Activated CD4-positive, alpha-beta T cell treated with anti-CD3 and anti-CD28 coated beads, Interleukin-2, amount 10 ng/mL, durations not matched to agents 24 days and 14 days (primary cell): ENCODE measurements at regions not wholly inside any gene's neighbourhood (a gene's known extent, or its start where the extent isn't known, plus 50 kb on each side); places are given as distances from the start of the nearest gene placed in this dataset.

Experiments
- DNase-seq: peaks from one replicate; pipeline ENCODE4 v3.0.0; 2022
- H3K27ac Mint-ChIP-seq: one replicate; pipeline ENCODE4 v1.8.0; 2022; ENCODE audit warnings: mild to moderate bottlenecking, mixed read lengths
- H3K27me3 Mint-ChIP-seq: one replicate; pipeline ENCODE4 v1.8.0; 2022; ENCODE audit warnings: mixed read lengths
- H3K36me3 Mint-ChIP-seq: one replicate; pipeline ENCODE4 v1.8.0; 2022; ENCODE audit warnings: low read depth, mild to moderate bottlenecking, mixed read lengths
- H3K4me1 Mint-ChIP-seq: one replicate; pipeline ENCODE4 v1.8.0; 2021; ENCODE audit warnings: mixed read lengths
- H3K4me3 Mint-ChIP-seq: one replicate; pipeline ENCODE4 v1.8.0; 2022; ENCODE audit warnings: mild to moderate bottlenecking, moderate library complexity, mixed read lengths
- H3K9me3 Mint-ChIP-seq: one replicate; pipeline ENCODE4 v1.8.0; 2021; ENCODE audit warnings: mixed read lengths
- intact Hi-C: fragments of 100-400 bp; cut with micrococcal nuclease; formaldehyde crosslinking; loops from one replicate; pipeline ENCODE4 v1.15.1; 2023

- Mint-ChIP-seq H3K27ac (no peak overlapping the region), H3K4me1 (no peaks in the 10 kb centered on the region), H3K4me3 (no peak overlapping the region), H3K9me3 (no peaks in the 10 kb centered on the region), H3K36me3 (no peaks in the 10 kb centered on the region), H3K27me3 (peaks cover 3% of the 10 kb centered on the region)
- intact Hi-C loops: no loop called here
- DNase-seq: no peak
These were observed 105.5 kb upstream of the GK2 start for GRCh38 chr4:79513576-79513975.

- H3K27me3 Mint-ChIP-seq: peaks cover 3% of the 10 kb centered on the region
- DNase-seq: no peak
- H3K4me3 Mint-ChIP-seq: no peak overlapping the region
- H3K9me3 Mint-ChIP-seq: no peaks in the 10 kb centered on the region
- H3K27ac Mint-ChIP-seq: no peak overlapping the region
- no peaks in the 10 kb centered on the region for H3K4me1 Mint-ChIP-seq
- no peaks in the 10 kb centered on the region for H3K36me3 Mint-ChIP-seq
- intact Hi-C loops: no loop called here
These were observed 104.3 kb upstream of the GK2 start for GRCh38 chr4:79512363-79512762.

GRCh38 chr4:79502081-79502480 is 94.1 kb upstream of the GK2 start:
- Mint-ChIP-seq H3K27me3 (no peaks in the 10 kb centered on the region), H3K4me3 (no peak overlapping the region), H3K4me1 (no peaks in the 10 kb centered on the region), H3K9me3 (no peaks in the 10 kb centered on the region), H3K27ac (no peak overlapping the region), H3K36me3 (no peaks in the 10 kb centered on the region)
- intact Hi-C loops: no loop called here
- DNase-seq: no peak

- no peak for DNase-seq
- no peak overlapping the region for H3K27ac Mint-ChIP-seq
These were observed 90.3 kb upstream of the GK2 start for GRCh38 chr4:79498282-79498681.

GRCh38 chr4:79497001-79497400 is 89.0 kb upstream of the GK2 start:
- Mint-ChIP-seq H3K4me1 (no peaks in the 10 kb centered on the region), H3K36me3 (no peaks in the 10 kb centered on the region), H3K4me3 (no peak overlapping the region), H3K27me3 (no peaks in the 10 kb centered on the region), H3K27ac (no peak overlapping the region), H3K9me3 (no peaks in the 10 kb centered on the region)
- intact Hi-C loops: no loop called here
- no peak for DNase-seq

More at GRCh38 chr4:79498282-79498681, 90.3 kb upstream of the GK2 start:
- Mint-ChIP-seq H3K9me3 (no peaks in the 10 kb centered on the region), H3K4me3 (no peak overlapping the region), H3K36me3 (no peaks in the 10 kb centered on the region), H3K27me3 (no peaks in the 10 kb centered on the region), H3K4me1 (no peaks in the 10 kb centered on the region)
- intact Hi-C loops: no loop called here

GRCh38 chr4:79495447-79495846 is 87.4 kb upstream of the GK2 start:
- no peaks in the 10 kb centered on the region for H3K9me3 Mint-ChIP-seq
- no peak overlapping the region for H3K27ac Mint-ChIP-seq
- DNase-seq: no peak
- no peaks in the 10 kb centered on the region for H3K36me3 Mint-ChIP-seq
- H3K4me1 Mint-ChIP-seq: no peaks in the 10 kb centered on the region
- H3K27me3 Mint-ChIP-seq: no peaks in the 10 kb centered on the region
- intact Hi-C loops: no loop called here
- no peak overlapping the region for H3K4me3 Mint-ChIP-seq

- H3K9me3 Mint-ChIP-seq: no peaks in the 10 kb centered on the region
- no peak overlapping the region for H3K27ac Mint-ChIP-seq
- no peaks in the 10 kb centered on the region for H3K36me3 Mint-ChIP-seq
- no peaks in the 10 kb centered on the region for H3K27me3 Mint-ChIP-seq
- no peaks in the 10 kb centered on the region for H3K4me1 Mint-ChIP-seq
- intact Hi-C loops: no loop called here
- no peak overlapping the region for H3K4me3 Mint-ChIP-seq
- DNase-seq: no peak
These were observed 84.1 kb upstream of the GK2 start for GRCh38 chr4:79492148-79492547.

- Mint-ChIP-seq H3K9me3 (no peaks in the 10 kb centered on the region), H3K27me3 (no peaks in the 10 kb centered on the region), H3K36me3 (no peaks in the 10 kb centered on the region), H3K27ac (no peak overlapping the region), H3K4me3 (no peak overlapping the region), H3K4me1 (no peaks in the 10 kb centered on the region)
- intact Hi-C loops: no loop called here
- DNase-seq: no peak
These were observed 81.5 kb upstream of the GK2 start for GRCh38 chr4:79489506-79489905.

GRCh38 chr4:79476196-79476595 is 68.2 kb upstream of the GK2 start:
- Mint-ChIP-seq H3K9me3 (no peaks in the 10 kb centered on the region), H3K27me3 (no peaks in the 10 kb centered on the region), H3K4me1 (no peaks in the 10 kb centered on the region), H3K27ac (no peak overlapping the region), H3K4me3 (no peak overlapping the region), H3K36me3 (no peaks in the 10 kb centered on the region)
- intact Hi-C loops: no loop called here
- DNase-seq: no peak

- no peak for DNase-seq
- intact Hi-C loops: no loop called here
- Mint-ChIP-seq H3K4me3 (no peak overlapping the region), H3K36me3 (no peaks in the 10 kb centered on the region), H3K9me3 (no peaks in the 10 kb centered on the region), H3K27ac (no peak overlapping the region), H3K4me1 (no peaks in the 10 kb centered on the region), H3K27me3 (no peaks in the 10 kb centered on the region)
These were observed 65.4 kb upstream of the GK2 start for GRCh38 chr4:79473439-79473724.

GRCh38 chr4:79472693-79473438 is 64.8 kb upstream of the GK2 start:
- Mint-ChIP-seq H3K4me1 (no peaks in the 10 kb centered on the region), H3K36me3 (no peaks in the 10 kb centered on the region), H3K27ac (no peak overlapping the region), H3K27me3 (no peaks in the 10 kb centered on the region), H3K9me3 (no peaks in the 10 kb centered on the region), H3K4me3 (no peak overlapping the region)
- DNase-seq: no peak
- intact Hi-C loops: no loop called here

GRCh38 chr4:79472036-79472435 is 64.0 kb upstream of the GK2 start:
- intact Hi-C loops: no loop called here
- no peak overlapping the region for H3K4me3 Mint-ChIP-seq
- no peaks in the 10 kb centered on the region for H3K9me3 Mint-ChIP-seq
- DNase-seq: no peak
- no peaks in the 10 kb centered on the region for H3K4me1 Mint-ChIP-seq
- H3K27me3 Mint-ChIP-seq: no peaks in the 10 kb centered on the region
- H3K36me3 Mint-ChIP-seq: no peaks in the 10 kb centered on the region
- H3K27ac Mint-ChIP-seq: no peak overlapping the region

- intact Hi-C loops: no loop called here
These were observed 63.3 kb upstream of the GK2 start for GRCh38 chr4:79471309-79471708.

GRCh38 chr4:79467246-79467932 is 59.4 kb upstream of the GK2 start:
- no peak overlapping the region for H3K4me3 Mint-ChIP-seq
- no peaks in the 10 kb centered on the region for H3K36me3 Mint-ChIP-seq
- H3K9me3 Mint-ChIP-seq: no peaks in the 10 kb centered on the region
- intact Hi-C loops: no loop called here
- no peak for DNase-seq
- H3K4me1 Mint-ChIP-seq: no peaks in the 10 kb centered on the region
- H3K27ac Mint-ChIP-seq: no peak overlapping the region
- no peaks in the 10 kb centered on the region for H3K27me3 Mint-ChIP-seq

More at GRCh38 chr4:79471309-79471708, 63.3 kb upstream of the GK2 start:
- no peak for DNase-seq
- no peaks in the 10 kb centered on the region for H3K9me3 Mint-ChIP-seq
- no peaks in the 10 kb centered on the region for H3K4me1 Mint-ChIP-seq
- H3K4me3 Mint-ChIP-seq: no peak overlapping the region
- H3K27ac Mint-ChIP-seq: no peak overlapping the region
- H3K27me3 Mint-ChIP-seq: no peaks in the 10 kb centered on the region
- no peaks in the 10 kb centered on the region for H3K36me3 Mint-ChIP-seq

- no peaks in the 10 kb centered on the region for H3K9me3 Mint-ChIP-seq
- no peak for DNase-seq
- no peaks in the 10 kb centered on the region for H3K36me3 Mint-ChIP-seq
- H3K27ac Mint-ChIP-seq: no peak overlapping the region
- no peaks in the 10 kb centered on the region for H3K4me1 Mint-ChIP-seq
- no peak overlapping the region for H3K4me3 Mint-ChIP-seq
- no peaks in the 10 kb centered on the region for H3K27me3 Mint-ChIP-seq
- intact Hi-C loops: no loop called here
These were observed 58.6 kb upstream of the GK2 start for GRCh38 chr4:79466621-79467020.
